ENCODE measurements at regions not wholly inside any gene's neighbourhood (a gene's known extent, or its start where the extent isn't known, plus 50 kb on each side); places are given as distances from the start of the nearest gene placed in this dataset.

DNA sequence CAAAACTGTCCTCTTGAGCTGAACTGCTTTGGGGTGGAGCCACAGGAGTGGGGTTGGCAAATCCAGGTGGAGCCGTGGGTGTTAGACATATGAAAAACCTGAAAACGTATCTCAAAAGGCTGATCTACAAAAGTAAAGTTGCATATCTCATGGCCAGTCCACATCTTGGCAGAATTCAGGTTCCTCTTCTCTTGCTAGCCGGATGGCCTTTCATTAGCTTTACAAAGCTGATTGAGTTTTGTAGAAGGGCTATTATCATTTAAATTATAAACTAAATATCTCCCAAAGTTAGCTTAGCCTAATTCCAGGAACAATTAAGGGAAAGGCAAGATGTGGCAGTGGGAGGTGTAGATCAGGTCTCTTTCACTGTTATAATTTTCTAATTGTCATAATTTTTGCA, 1427.7 kb downstream of the EFNB2 start:
- TF ChIP-seq, protein P1, sequence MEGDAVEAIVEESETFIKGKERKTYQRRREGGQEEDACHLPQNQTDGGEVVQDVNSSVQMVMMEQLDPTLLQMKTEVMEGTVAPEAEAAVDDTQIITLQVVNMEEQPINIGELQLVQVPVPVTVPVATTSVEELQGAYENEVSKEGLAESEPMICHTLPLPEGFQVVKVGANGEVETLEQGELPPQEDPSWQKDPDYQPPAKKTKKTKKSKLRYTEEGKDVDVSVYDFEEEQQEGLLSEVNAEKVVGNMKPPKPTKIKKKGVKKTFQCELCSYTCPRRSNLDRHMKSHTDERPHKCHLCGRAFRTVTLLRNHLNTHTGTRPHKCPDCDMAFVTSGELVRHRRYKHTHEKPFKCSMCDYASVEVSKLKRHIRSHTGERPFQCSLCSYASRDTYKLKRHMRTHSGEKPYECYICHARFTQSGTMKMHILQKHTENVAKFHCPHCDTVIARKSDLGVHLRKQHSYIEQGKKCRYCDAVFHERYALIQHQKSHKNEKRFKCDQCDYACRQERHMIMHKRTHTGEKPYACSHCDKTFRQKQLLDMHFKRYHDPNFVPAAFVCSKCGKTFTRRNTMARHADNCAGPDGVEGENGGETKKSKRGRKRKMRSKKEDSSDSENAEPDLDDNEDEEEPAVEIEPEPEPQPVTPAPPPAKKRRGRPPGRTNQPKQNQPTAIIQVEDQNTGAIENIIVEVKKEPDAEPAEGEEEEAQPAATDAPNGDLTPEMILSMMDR (IDR thresholded peaks at IDR 0.05) = no peak
- TF ChIP-seq POLR2A (IDR thresholded peaks at IDR 0.05) (no peak), EP300 (IDR thresholded peaks at IDR 0.05) (no peak), POLR2AphosphoS5 (IDR thresholded peaks at IDR 0.05) (no peak)
